Stimulated activated naive CD8-positive, alpha-beta T cell treated with anti-CD3 and anti-CD28 coated beads, Interleukin-15, amount 100 ng/mL, for 72 hours (primary cell): ENCODE measurements at regions not wholly inside any gene's neighbourhood (a gene's known extent, or its start where the extent isn't known, plus 50 kb on each side); places are given as distances from the start of the nearest gene placed in this dataset.
A peak's percentile ranks its signal among the peaks of the same experiment; 100 is the strongest.
"Not testable (repeated sequence)": the region's sequence is repeated elsewhere in the genome, so short reads cannot be mapped to it uniquely, and the experiment has no call there.

ENCODE experiments used
- ATAC-seq: fragments of 150-1000 bp; cut with Tn5 transposase; 2 replicates; pipeline ENCODE4 v1.10.0; 2021; ENCODE audit warnings: mild to moderate bottlenecking, moderate library complexity
- DNase-seq, 2 donors: peaks; one replicate each; pipeline ENCODE4 v3.0.0; 2021 to 2022
- H3K27ac Mint-ChIP-seq, 2 donors: one replicate each; pipeline ENCODE4 v1.8.0; 2022; ENCODE audit warnings: mild to moderate bottlenecking in 2 of 2, mixed read lengths in 2 of 2, moderate library complexity in 2 of 2
- H3K27me3 Mint-ChIP-seq: one replicate; pipeline ENCODE4 v1.8.0; 2022; ENCODE audit warnings: mixed read lengths
- H3K4me1 Mint-ChIP-seq: one replicate; pipeline ENCODE4 v1.8.0; 2022; ENCODE audit warnings: mild to moderate bottlenecking, mixed read lengths
- H3K4me3 Mint-ChIP-seq, 2 donors: one replicate each; pipeline ENCODE4 v1.8.0; 2022; ENCODE audit warnings: mild to moderate bottlenecking in 2 of 2, mixed read lengths in 2 of 2, moderate library complexity in 1 of 2
- H3K9me3 Mint-ChIP-seq, 2 donors: one replicate each; pipeline ENCODE4 v1.8.0; 2022; ENCODE audit warnings: mixed read lengths in 2 of 2

DNA sequence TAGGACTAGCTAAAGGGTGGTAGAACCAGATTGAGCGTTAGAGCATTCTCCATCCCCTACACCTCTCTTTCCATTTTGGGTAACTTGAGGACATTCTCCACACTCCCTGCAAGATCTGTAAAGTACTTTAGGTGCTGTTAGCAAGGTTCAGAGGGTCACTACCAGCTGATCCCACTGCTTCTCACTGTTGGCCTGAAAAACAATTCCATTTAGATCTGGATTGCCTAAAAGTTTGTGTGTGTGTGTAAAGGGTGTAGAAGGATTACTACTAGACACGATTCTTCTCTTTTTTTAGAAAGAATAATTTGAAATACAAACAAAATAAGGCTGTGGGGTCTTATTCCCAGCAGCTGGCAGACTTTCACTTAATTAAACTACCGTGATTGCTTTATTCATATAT is 95.1 kb upstream of the TMEM178A start:
- Mint-ChIP-seq H3K4me3 (no peak overlapping the region), H3K27me3 (no peaks in the 10 kb centered on the region), H3K27ac (no peak overlapping the region), H3K9me3 (peaks cover 0 to 4% of the 10 kb centered on the region in 2 donors), H3K4me1 (no peaks in the 10 kb centered on the region)
- DNase-seq, result no peak
- no peak for ATAC-seq

DNA sequence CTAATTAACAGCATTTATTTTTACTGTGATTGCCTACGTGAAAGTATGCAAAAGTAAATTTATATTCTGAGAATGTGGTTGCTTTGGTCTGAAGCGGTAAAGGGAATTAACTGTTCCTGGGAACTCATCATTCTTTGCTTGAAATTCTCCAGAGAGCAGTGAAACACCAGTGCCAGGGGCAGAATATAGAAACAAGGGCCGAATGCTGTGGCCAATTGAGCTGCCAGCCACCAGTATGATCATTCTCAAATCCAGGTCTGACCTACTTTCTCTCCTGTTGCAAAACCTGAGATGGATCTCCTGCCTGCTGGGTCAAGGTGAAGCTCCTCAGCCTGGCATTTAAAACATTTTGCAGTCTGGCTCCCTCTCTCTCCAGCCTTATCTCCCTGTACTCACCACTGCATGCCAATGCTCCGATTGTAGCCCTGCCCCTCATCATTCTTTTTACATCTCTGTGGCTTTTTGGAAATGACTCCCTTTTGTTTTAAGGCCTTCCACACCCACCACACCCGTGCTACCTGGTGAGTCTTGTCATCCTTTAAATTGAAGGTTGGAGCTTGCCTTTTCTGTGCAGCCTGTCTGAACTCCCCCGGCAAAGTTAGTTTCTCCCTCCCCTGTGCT is 94.5 kb upstream of the TMEM178A start:
- ATAC-seq, result no peak
- DNase-seq, result no peak
- H3K4me1 Mint-ChIP-seq, result no peaks in the 10 kb centered on the region
- H3K4me3 Mint-ChIP-seq, result no peak overlapping the region
- peaks cover 0 to 2% of the 10 kb centered on the region in 2 donors for H3K9me3 Mint-ChIP-seq
- no peak overlapping the region for H3K27ac Mint-ChIP-seq
- no peaks in the 10 kb centered on the region for H3K27me3 Mint-ChIP-seq

DNA sequence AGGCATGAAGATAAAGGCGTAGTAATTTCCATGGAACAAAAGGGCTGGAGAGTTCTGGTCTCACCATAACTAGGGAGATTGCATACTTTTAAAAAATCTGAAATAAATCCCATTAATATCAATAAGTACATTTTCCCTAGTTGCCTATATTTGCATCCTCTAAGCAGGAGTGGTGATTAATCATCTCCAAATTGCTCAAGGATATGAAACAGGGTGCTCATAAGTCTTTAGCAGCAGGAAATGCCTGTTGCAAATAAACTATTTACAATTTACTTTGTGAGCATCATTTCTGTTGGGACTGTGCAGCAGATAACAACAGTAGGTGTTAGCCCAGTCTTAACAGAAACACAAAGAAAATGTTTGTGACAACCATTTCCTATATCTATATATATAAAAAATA is 92.4 kb upstream of the TMEM178A start:
- no peaks in the 10 kb centered on the region for H3K4me1 Mint-ChIP-seq
- peaks cover 4 to 11% of the 10 kb centered on the region in 2 donors for H3K9me3 Mint-ChIP-seq
- H3K27ac Mint-ChIP-seq, result no peak overlapping the region
- ATAC-seq (no peak), DNase-seq (no peak)
- peaks cover 3% of the 10 kb centered on the region for H3K27me3 Mint-ChIP-seq
- no peak overlapping the region for H3K4me3 Mint-ChIP-seq

DNA sequence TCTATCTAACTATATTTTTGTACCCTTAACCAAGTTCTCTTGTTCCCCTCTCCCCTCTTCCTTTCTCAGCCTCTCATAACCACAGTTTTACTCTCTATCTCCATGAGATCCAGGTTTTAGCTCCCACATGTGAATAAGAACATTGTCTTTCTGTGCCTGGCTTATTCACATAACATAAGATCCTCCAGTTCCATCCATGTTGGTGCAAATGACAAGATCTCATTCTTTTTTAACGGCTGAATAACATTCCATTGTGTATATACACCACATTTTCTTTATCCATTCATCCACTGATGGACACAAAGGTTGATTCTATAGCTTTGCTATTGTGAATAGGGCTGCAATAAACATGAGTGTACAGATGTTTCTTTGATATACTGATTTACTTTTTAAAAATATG is 83.9 kb upstream of the TMEM178A start:
- peaks cover 10% of the 10 kb centered on the region for H3K27me3 Mint-ChIP-seq
- H3K9me3 Mint-ChIP-seq, result peaks cover 3 to 26% of the 10 kb centered on the region in 2 donors
- H3K27ac Mint-ChIP-seq, result no peak overlapping the region
- ATAC-seq (no peak), DNase-seq (no peak)
- no peak overlapping the region for H3K4me3 Mint-ChIP-seq
- no peaks in the 10 kb centered on the region for H3K4me1 Mint-ChIP-seq

DNA sequence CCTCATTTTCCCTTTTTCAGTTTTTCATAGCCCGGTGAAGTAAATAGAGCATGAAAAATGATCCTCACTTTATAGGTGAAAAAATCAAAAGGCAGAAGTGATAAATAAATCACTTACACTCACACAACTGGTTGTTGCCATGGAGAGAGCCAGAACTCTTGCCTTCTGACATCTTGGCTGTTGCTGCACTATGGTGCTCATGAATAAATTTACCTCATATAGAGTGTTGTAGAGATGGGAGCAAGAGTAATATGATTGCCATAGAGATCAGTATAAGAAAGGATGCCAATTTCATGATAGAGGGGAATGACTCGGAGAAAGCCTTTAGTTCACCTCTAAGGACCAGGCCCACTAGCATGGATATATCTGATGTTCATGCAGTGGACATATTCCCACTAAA is 82.5 kb upstream of the TMEM178A start:
- Mint-ChIP-seq H3K4me3 (no peak overlapping the region), H3K27me3 (peaks cover 8% of the 10 kb centered on the region), H3K4me1 (no peaks in the 10 kb centered on the region), H3K9me3 (peaks cover 4 to 16% of the 10 kb centered on the region in 2 donors), H3K27ac (no peak overlapping the region)
- DNase-seq, result no peak
- ATAC-seq, result no peak

DNA sequence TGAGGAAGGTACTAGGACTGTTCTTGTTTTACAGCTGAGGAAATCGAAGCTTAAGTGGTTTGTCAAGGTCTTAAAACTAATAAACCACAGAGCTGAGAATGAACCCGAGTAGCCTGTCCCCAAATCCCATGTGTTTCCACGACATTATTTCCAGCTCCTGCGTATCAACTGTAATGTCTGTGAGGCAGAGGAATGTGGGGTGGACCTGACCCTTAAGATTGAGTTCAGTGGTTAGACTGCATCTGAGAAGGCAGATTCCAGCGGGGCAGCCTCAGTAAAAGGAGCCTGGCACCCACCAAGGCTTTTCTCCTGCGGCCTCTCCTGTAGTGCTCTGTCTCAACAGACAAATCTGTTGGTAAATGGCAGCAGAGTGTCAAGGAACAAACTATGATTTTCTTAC is 81.9 kb upstream of the TMEM178A start:
- no peak overlapping the region for H3K27ac Mint-ChIP-seq
- peaks cover 4 to 10% of the 10 kb centered on the region in 2 donors for H3K9me3 Mint-ChIP-seq
- H3K27me3 Mint-ChIP-seq, result peaks cover 2% of the 10 kb centered on the region
- ATAC-seq (no peak), DNase-seq (no peak)
- H3K4me1 Mint-ChIP-seq, result no peaks in the 10 kb centered on the region
- no peak overlapping the region for H3K4me3 Mint-ChIP-seq

DNA sequence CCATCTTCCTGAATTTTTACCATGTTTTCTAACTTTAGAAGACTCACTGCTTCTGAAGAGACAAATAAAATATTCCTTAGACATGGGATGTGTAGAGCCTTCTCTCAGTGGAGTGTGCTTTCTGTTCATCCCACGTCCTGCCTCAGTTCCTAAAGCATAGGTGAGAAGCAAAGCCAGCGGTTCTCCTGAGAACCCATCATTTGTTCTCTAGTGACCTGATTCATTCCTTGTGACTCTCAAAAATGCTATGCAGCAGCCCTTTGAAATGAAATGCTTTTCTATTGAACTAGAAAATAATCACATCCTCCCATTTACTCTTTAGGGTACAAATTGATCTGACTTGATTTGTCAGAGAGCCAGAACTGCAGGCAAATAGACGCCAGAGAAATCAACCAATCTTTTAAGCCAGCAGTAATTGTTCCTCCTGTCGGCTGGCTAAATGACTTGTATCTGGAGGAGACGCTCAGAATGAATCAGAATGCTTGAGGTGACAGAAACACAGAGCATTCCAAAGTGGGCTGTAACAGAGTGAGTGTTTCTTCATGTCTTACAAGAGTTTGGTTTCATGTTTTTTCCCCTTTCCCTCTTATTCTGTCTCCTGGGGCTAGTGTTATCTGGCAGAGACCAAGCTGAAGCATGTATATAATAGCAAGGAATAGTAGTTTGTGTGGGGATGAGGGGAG is 81.3 kb upstream of the TMEM178A start:
- DNase-seq (no peak), ATAC-seq (no peak)
- peaks cover 4 to 8% of the 10 kb centered on the region in 2 donors for H3K9me3 Mint-ChIP-seq
- H3K27ac Mint-ChIP-seq, result no peak overlapping the region
- H3K4me3 Mint-ChIP-seq, result no peak overlapping the region
- no peaks in the 10 kb centered on the region for H3K27me3 Mint-ChIP-seq
- no peaks in the 10 kb centered on the region for H3K4me1 Mint-ChIP-seq

DNA sequence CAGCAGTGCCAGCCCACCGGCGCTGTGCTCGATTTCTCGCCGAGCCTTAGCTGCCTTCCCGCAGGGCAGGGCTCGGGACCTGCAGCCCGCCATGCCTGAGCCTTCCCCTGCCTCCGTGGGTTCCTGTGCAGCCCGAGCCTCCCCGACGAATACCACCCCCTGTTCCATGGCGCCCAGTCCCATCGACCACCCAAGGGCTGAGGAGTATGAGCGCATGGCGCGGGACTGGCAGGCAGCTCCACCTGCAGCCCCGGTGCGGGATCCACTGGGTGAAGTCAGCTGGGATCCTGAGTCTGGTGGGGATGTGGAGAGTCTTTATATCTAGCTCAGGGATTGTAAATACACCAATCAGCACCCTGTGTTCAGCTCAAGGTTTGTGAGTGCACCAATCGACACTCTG is 80.2 kb upstream of the TMEM178A start:
- ATAC-seq, H3K27ac Mint-ChIP-seq: not testable (repeated sequence)

DNA sequence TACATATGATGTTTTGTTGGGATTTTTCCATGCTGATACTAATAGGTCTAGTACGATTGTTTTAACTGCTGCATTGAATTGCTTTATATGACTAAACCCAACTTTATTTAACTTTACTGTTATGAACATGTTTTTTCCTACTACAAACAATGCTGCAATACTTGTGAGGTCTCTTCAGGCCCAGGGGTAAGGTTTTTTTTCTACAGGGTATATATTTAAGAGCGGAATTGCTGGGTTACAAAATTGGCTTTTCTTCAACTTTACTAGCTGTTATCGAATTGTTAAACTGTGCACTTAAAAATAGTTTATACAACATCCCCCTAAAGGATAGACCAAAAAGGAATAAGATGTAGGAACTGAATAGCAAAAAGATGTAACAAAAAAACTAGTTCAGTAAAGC is 78.5 kb upstream of the TMEM178A start:
- Mint-ChIP-seq H3K4me3 (no peak overlapping the region), H3K4me1 (no peaks in the 10 kb centered on the region), H3K27me3 (no peaks in the 10 kb centered on the region), H3K27ac (no peak overlapping the region), H3K9me3 (peaks cover 0 to 4% of the 10 kb centered on the region in 2 donors)
- ATAC-seq (no peak), DNase-seq (no peak)

More for the DNA sequence above, 80.2 kb upstream of the TMEM178A start:
- H3K9me3 Mint-ChIP-seq, H3K4me1 Mint-ChIP-seq, H3K27me3 Mint-ChIP-seq, DNase-seq, H3K4me3 Mint-ChIP-seq: not testable (repeated sequence)

DNA sequence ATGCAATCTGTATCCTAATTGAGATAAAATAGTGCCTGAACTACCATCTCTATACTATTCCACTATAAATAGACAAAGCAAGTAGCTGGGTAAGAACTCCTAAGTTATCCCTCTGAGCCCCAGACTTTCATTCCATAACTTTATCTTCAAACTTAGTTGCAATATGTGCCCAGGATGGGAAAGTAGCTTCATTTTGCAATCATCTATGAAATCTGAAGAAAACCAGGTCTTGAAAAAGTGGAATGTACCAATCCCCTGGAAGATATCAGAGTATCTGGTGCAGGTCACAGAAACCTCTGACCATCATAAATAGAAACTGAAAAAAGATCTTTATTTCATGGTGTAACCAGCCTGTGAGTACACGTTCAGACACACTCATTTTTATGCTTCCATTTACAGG is 78.1 kb upstream of the TMEM178A start:
- Mint-ChIP-seq H3K27me3 (no peaks in the 10 kb centered on the region), H3K4me1 (no peaks in the 10 kb centered on the region), H3K9me3 (peaks cover 0 to 4% of the 10 kb centered on the region in 2 donors), H3K27ac (no peak overlapping the region), H3K4me3 (no peak overlapping the region)
- ATAC-seq, result no peak
- no peak for DNase-seq

DNA sequence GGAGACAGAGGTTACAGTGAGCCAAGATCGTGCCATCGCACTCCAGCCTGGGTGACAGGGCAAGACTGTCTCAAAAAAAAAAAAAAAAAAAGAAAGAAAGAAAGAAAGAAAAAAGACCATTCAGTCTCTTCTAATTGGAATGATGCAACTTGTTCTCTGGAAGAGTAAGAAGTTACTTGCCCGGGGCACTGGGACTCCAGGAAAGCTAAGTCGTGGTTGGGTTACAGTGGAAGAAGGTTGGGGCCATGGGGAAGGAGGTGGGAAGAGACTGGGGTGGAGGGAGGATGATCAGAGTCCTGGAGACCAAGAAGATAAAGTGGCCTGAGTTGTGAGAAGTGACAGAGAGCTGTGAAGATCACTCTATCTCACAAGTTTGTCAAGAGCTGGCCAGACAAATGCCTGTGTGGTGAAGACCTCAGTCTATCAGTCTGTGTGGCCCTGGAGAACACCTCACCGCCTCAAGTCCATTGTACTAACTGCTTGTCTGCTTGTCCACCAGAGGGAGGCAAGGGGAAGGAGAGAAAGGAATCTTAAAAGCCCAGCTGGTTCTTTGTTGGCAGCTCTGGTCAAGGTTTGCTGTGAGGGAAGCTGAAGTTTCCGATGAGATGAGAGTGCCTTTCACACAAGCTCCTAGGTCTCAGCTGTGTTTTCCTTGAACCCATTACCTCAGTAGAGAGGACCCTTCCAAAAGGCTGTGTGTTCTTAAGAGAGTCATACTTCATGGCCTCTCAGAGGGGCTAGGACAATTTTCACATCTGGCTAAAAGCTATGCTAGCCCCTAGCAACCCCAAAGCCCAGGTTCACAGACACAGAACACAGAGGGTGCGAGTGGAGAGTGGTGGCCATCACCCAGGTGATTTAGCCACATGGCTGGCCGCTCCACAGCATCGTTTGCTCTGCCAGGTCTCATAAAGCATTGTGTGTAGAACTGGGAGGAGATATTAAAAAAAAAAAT is 72.0 kb upstream of the TMEM178A start:
- peak; percentile 35 for ATAC-seq
- Mint-ChIP-seq H3K27me3 (no peaks in the 10 kb centered on the region), H3K4me1 (no peaks in the 10 kb centered on the region), H3K27ac (no peak overlapping the region), H3K9me3 (no peaks in the 10 kb centered on the region), H3K4me3 (no peak overlapping the region)
- DNase-seq, result no peak

DNA sequence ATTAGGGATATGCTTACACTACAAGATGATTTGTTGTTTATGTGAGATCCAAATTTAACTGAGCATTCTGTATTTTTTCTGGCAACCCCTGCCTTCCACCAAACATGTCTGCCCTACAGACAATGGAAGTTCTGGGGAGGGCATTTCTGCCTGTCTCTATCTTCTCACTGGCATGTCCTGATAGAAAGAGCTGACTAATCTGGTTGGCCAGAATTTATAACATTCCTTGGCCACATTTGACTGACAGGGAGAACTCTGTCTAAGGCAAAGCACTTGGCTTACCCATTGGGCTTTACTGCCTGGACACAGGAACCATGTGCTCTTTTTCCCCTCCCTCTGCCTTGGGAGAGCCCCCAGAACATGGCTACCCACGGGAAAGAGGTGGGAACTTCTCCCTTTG is 70.6 kb upstream of the TMEM178A start:
- no peaks in the 10 kb centered on the region for H3K4me1 Mint-ChIP-seq
- DNase-seq (no peak), ATAC-seq (no peak)
- H3K9me3 Mint-ChIP-seq, result no peaks in the 10 kb centered on the region
- H3K27me3 Mint-ChIP-seq, result no peaks in the 10 kb centered on the region
- H3K27ac Mint-ChIP-seq, result no peak overlapping the region
- no peak overlapping the region for H3K4me3 Mint-ChIP-seq

DNA sequence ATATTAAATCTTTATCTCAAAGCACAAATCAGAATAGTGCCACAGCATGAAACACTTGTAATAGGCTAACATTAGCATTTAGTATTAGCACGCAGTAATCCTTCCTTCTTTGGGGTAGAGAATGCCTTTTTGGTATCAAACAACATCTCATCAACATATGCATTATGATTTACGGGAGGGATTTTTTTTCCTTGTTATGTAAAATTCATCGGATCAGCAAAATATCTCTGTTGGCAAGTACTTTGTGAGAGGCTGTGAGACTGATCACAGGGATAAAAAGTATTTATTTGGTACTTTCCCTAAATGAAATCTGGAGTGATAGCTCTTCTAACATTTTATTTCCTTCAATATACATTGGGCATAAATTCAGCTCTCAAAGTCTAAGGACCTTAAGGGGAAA is 68.4 kb upstream of the TMEM178A start:
- no peak overlapping the region for H3K27ac Mint-ChIP-seq
- H3K27me3 Mint-ChIP-seq, result no peaks in the 10 kb centered on the region
- DNase-seq (no peak), ATAC-seq (no peak)
- H3K4me1 Mint-ChIP-seq, result no peaks in the 10 kb centered on the region
- H3K4me3 Mint-ChIP-seq, result no peak overlapping the region
- no peaks in the 10 kb centered on the region for H3K9me3 Mint-ChIP-seq

DNA sequence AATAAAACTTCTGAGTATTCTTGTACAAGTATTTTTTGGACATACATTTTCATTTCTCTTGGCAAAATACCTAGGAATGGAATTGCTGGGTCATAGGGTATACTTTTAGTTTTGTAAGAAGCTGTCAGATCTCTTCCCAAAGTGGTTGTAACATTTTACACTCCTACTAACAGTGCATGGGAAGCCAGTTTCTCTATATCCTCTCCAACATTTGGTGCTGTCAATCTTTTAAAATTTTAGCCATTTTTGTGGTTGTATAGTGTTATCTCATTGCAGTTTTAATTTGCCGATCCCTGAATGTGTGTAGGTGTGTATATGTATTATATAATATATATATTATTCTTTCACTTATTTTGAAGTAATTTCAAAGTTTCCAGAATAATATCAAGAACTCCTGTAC is 63.1 kb upstream of the TMEM178A start:
- Mint-ChIP-seq H3K27ac (no peak overlapping the region), H3K9me3 (no peaks in the 10 kb centered on the region), H3K27me3 (peaks cover 17% of the 10 kb centered on the region), H3K4me3 (no peak overlapping the region), H3K4me1 (no peaks in the 10 kb centered on the region)
- DNase-seq (no peak), ATAC-seq (no peak)

DNA sequence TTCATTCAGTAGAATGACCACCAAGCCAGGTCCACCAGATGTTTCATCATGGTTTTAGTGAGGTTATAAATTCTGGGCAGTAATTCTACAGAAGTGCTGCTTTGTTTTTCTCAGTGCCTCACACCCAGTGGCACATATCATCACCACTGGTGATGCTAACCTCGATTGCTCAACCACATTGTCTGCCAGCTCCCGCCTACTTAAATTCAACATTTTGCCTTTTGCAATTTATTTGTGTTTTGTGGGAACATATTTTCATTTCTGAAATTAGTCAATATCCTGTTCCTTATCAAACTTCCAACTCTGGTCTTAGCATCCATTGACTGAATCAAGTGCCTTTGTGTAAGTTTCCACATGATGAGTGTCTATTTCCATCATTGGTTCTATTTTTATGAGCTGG is 62.3 kb upstream of the TMEM178A start:
- ATAC-seq, result no peak
- H3K9me3 Mint-ChIP-seq, result no peaks in the 10 kb centered on the region
- no peaks in the 10 kb centered on the region for H3K4me1 Mint-ChIP-seq
- H3K4me3 Mint-ChIP-seq, result no peak overlapping the region
- H3K27ac Mint-ChIP-seq, result no peak overlapping the region
- DNase-seq, result no peak
- peaks cover 17% of the 10 kb centered on the region for H3K27me3 Mint-ChIP-seq

DNA sequence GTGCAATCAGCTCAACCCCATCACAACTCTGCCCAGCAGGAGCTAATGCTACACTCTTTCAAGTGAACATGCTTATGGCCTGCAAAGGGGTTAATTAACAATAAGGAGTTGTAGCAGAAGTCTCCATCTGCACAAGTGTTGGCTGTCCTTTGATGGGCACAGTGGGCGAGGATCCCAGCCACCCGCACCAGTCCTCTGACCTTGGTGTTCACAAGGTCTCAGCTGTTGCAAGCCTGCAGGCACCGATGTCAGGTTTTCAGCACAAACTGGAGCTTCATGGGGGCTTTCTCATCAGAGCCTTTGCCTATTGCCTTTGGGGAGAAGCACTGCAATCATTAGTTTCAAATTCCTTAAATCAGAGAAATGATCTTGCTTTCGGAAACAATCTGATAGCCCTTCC is 60.9 kb upstream of the TMEM178A start:
- H3K27me3 Mint-ChIP-seq, result peaks cover 17% of the 10 kb centered on the region
- ATAC-seq (no peak), DNase-seq (no peak)
- no peak overlapping the region for H3K4me3 Mint-ChIP-seq
- H3K4me1 Mint-ChIP-seq, result no peaks in the 10 kb centered on the region
- no peaks in the 10 kb centered on the region for H3K9me3 Mint-ChIP-seq
- no peak overlapping the region for H3K27ac Mint-ChIP-seq
